C4-2B (cell line): ENCODE measurements at regions not wholly inside any gene's neighbourhood (a gene's known extent, or its start where the extent isn't known, plus 50 kb on each side); places are given as distances from the start of the nearest gene placed in this dataset.

Source experiments
- H3K27ac ChIP-seq: fragments of 450-650 bp; 2 replicates; pipeline ENCODE4 v1.5.1; 2017
- CTCF ChIP-seq: fragments of 450-650 bp; conservative IDR thresholded peaks from 2 replicates; pipeline ENCODE4 v1.5.1; 2017; ENCODE audit warnings: mild to moderate bottlenecking
- ZFX ChIP-seq: fragments of 450-650 bp; IDR thresholded peaks from 2 replicates; pipeline ENCODE4 v1.6.1; 2017

- H3K27ac ChIP-seq: no peak overlapping the region
- no peak for TF ChIP-seq CTCF
- TF ChIP-seq ZFX: no peak
Observed at GRCh38 chr15:91592567-91592966, 260.9 kb upstream of the SLCO3A1 start.

- H3K27ac ChIP-seq: no peak overlapping the region
- TF ChIP-seq ZFX (no peak), CTCF (no peak)
Observed at GRCh38 chr15:91593067-91593466, 260.4 kb upstream of the SLCO3A1 start.

- TF ChIP-seq CTCF (no peak), ZFX (no peak)
- no peak overlapping the region for H3K27ac ChIP-seq
Observed at GRCh38 chr15:91593653-91594052, 259.9 kb upstream of the SLCO3A1 start.

GRCh38 chr15:91599261-91599660 lies 254.2 kb upstream of the SLCO3A1 start:
- TF ChIP-seq CTCF (no peak), ZFX (no peak)
- no peak overlapping the region for H3K27ac ChIP-seq

- no peak for TF ChIP-seq ZFX
- TF ChIP-seq CTCF: no peak
- H3K27ac ChIP-seq: no peak overlapping the region
Observed at GRCh38 chr15:91603384-91604080, 250.0 kb upstream of the SLCO3A1 start.

GRCh38 chr15:91604122-91604521 lies 249.4 kb upstream of the SLCO3A1 start:
- no peak for TF ChIP-seq CTCF
- no peak for TF ChIP-seq ZFX

GRCh38 chr15:91605576-91605975 lies 247.9 kb upstream of the SLCO3A1 start:
- TF ChIP-seq CTCF: no peak
- no peak for TF ChIP-seq ZFX
- H3K27ac ChIP-seq: no peak overlapping the region

More at GRCh38 chr15:91604122-91604521, 249.4 kb upstream of the SLCO3A1 start:
- H3K27ac ChIP-seq: no peak overlapping the region
